HG03571 (cell line): ENCODE measurements at regions not wholly inside any gene's neighbourhood (a gene's known extent, or its start where the extent isn't known, plus 50 kb on each side); places are given as distances from the start of the nearest gene placed in this dataset.

Source experiments
- ATAC-seq: cut with Tn5 transposase; IDR thresholded peaks from one replicate; pipeline ENCODE4 v1.9.1; 2021; ENCODE audit not compliant: unreplicated experiment

DNA sequence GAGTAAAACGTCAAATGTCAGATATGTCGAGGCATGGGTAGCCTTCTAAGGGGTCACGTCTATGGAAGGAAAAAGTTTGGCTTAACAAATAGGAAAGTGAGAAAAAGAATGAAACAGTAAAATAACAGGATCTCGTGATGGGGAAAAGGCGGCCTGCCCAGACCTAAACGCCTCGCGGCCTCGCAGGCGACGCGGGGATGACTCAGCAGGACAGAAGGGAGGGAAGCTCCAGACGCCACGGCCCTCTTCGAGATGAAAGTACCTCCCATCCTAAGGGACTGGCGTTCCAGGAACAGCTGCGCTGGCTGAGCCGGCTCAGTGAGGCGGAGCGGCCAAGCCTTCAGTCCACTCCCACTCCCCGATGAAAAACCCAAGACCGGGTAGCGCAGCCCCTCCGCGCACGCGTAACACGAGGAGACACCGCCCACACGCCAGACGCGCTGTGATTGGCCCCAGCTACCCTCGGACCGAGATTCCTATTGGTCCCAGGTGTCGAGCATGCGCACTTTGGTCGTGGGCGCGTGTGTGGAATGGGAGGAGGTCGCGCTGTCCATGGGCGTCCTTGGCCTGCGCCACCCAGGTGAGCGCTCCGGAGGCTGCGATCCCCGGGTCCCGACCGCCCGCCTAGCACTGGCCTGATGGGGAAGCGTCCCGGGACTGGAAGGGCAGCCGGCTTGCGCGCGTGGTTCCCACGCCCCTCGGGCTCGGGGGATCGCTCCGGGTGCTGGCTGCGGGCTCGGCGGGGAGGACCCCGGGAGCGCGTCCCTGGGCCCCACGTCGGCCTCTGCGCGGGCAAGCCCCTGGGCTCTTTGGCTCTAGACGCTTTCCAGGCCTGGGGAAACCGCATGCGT, 588.5 kb downstream of the MTRR start:
- peak; percentile 95 for ATAC-seq

DNA sequence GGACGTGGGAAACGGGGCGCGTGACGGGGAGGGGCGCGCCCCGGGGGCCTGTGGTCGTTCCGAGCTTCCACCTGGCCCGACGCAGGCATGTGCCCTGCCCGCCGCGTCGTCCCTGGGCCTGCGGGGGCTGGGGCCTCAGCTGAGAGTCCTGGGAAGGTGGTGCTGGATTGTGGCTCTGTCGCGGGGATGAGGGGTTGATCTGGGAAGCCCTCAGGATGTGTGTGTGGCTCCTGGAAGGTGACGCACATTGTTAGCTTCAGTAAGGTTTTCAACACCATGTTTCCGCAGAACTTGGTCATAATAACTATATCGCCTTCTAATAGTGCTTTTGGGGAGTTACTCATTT, 589.1 kb downstream of the MTRR start:
- ATAC-seq = peak; percentile 20

DNA sequence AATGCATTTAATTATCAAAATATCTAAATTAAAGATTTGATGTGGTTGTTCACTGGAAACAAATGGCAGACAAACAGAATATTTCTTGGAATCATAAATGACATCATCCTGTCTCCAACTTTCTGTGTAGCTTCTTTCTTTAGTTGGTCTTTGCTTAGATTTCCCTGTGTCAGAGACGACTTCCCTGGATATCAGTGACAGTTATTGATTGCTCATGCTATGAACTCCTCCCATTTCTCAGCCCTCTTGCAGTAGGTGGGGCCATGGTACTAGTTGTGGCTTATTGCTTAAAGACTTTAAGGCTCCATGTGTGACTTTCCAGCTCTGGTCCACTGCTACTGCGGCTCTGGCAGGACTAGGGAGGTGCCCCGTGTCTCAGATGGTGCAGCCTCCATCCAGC, 592.6 kb downstream of the MTRR start:
- ATAC-seq = no peak

DNA sequence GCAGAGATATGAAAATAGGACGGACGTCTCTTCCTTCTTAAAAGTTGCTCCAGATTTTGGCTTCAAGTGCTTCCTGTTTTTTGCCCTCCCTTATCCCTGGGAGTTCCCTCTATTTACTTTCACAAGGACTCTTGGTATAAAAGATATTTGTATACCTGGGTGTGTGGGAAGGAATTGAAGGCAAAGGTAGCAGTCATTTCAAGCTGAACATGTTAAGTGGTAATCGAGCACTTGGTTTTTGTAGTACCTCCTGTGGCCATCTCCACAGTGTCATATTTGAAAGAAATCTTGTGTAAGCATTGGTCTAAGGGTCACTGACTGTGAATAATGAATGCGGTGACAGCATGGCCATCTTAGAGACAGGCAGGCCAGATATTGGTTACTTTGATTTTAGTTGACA, 593.6 kb downstream of the MTRR start:
- ATAC-seq = no peak

DNA sequence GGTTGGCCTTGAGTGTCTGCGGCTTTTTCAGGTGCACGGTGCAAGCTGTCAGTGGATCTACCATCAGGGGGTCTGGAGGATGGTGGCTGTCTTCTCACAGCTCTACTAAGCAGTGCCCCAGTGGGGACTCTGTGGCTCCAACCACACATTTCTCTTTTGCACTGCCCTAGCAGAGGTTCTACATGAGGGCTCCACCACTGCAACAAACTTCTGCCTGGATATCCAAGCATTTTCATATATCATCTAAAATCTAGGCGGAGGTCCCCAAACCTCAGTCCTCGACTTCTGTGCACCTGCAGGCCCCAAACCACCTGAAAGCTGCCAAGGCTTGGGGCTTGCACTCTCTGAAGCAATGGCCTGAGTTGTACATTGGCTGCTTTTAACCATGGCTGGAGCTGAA, 601.5 kb downstream of the MTRR start:
- ATAC-seq = no peak

DNA sequence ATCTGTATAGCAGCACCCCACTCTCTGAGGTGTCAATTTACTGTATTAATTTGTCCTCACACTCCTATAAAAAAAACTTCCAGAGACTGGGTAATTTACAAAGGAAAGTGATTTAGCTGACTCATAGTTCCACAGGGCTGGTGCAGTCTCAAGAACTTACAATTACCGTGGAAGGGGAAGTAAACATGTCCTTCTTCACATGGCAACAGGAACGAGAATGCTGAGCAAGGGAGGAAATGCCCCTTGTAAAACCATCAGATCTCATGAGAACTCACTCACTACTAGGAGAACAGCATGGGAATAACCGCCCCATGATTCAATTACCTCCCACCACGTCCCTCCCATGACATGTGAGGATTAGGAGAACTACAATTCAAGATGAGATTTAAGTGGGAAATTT, 602.6 kb downstream of the MTRR start:
- no peak for ATAC-seq

DNA sequence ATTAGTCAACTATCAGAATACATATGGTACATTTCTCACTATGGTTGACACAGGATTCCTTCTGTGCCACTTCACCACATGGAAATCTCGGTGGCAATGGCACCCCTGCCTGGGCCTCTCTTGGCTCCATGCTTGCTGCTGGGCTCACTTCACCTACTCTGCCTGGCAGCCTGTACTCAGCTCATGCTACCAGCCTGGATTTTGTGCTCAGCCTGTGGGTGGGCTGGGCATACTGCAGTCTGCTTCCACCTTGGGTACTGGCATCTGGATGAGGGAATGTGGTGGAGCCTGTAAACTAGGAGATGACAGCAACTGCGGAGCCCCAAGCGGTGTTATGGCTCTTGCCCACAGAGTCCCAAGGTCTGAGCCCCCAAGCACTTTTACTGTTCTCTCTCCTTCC, 604.1 kb downstream of the MTRR start:
- ATAC-seq = no peak

DNA sequence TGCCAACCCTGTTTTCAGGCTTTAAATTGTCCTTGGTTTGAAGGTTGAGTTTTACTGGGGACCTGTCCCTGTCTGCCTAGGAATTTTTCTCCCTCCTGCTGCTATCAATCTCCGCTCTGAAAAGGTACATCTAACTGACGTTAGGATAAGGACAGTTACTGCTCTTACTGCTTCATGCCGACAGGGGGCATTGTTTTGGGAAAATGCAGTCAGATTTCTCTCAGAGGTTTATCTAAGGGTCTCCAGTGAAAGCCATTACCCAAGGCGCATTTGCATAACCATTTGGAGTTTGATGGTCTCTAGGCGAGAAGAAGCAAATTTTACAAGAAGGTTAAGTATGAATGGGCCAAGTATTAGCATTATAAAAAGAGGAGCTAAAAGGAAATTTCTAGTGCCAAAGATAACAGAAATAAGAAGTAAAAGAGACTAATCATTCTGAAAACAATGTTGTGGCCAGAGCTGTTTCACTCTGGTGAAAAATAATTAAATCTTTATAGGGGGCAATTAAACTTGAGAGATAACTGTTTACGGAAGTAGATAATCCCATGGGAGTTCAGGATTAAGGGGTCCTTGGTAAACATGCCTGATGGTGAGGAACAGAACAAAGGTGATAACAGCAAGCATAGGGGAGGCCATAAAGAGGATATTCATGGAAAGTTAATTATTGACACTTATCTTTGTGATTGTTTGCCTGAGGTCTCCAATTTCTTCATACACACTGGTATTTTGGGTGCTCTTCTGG, 605.0 kb downstream of the MTRR start:
- ATAC-seq = no peak

DNA sequence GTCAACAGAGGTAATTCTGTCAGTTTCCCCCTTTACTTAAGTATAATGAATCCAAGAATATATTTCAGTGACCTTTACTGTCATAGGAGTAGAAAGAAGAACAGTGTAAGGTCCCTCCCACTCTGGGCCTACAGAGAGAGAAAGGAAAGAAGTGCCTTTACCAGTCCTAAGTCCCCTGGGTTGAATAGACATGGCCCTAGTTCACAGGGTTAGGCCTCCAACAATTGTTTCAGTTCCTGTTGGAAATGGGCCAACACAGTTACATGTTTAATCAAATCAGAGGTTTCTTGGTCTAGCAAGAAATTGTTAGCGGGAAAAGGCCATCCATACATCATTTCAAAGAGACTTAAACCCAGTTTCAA, 605.6 kb downstream of the MTRR start:
- no peak for ATAC-seq

DNA sequence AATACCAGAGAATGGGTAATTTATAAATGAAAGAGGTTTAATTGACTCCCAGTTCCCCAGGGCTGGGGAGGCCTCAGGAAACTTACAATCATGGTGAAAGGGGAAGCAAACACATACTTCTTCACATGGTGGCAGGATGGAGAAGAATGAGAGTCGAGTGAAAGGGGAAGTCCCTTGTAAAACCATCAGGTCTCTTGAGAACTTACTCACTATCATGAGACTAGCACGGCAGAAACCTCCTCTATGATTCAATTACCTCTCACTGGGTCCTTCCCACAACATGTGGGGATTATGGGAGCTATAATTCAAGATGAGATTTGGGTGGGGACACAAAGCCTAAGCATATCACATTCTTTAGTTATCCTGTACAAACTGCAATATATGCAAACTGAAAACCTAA, 609.4 kb downstream of the MTRR start:
- no peak for ATAC-seq

DNA sequence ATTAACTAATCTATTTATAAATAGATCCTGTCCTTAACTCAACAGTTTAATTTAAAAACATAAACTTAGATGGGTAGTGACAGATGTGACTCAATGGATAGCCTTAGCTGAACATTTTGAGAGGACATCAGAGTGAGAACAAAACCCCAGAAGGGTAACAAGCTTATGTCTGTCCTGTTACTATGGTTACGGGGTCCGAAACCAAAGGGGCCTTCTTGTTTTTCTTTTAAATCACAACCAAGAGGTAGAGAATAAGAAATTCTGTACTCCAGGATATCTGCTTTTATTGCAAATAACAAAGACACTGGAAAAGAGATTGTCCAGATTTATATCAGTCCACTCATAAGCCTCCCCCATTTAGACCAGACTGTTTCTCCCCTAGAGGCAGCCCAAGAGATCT, 612.1 kb downstream of the MTRR start:
- ATAC-seq = no peak

DNA sequence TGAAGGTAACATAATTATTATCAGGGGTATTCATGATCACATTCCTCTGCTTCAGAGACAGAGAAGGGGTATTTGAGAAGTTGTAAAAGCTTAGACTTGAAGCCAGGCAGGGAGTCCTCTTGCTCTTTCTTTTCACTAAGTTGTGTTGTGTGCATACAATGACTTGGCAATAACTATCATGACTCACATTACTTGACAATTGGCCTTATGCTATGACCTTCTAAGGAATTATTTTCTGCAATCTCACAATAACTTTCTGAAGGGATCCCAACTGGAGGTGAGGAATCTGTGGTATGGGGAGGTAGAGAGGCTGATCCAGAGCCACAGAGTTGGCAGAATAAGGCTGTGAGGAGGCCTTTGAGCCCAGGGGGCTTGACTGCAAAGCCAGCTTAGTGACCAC, 622.3 kb downstream of the MTRR start:
- no peak for ATAC-seq

DNA sequence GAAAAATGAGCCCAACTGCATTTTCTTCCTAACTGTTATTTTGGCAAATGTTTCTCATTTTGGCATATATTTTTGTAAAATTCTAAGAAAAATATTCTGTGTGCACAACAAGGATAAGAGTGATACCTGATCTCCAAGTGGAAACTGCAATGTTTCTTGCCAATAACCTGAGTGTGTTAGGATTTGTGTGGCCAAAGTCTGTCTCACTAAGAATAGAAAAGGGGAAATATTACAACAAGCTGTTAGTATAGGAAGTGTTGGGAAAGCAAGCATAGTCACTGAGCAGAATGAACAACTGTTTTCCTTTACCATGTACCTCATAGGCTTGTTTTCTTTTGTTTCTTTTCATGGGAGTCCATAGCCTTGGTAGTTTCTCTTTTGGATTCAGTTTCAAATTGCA, 624.2 kb downstream of the MTRR start:
- ATAC-seq = no peak

DNA sequence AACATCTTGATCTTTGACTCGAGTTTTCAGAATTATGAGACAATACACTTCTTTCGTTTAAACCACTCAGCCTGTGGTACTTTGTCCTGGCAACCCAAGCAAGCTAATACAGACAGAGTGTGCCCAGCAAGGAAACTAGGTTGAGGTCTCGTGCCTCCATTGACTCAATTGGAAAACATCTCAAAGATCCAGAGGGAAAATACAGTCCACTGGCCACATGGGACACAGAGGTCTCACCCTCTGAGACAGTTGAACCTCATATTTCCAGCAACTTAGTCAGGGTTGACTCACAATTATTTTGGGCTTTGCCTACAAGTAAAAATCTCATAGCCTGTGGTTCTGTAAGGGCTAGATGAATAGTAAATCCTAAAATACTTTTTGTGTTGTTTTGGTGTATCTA, 631.5 kb downstream of the MTRR start:
- ATAC-seq = no peak

DNA sequence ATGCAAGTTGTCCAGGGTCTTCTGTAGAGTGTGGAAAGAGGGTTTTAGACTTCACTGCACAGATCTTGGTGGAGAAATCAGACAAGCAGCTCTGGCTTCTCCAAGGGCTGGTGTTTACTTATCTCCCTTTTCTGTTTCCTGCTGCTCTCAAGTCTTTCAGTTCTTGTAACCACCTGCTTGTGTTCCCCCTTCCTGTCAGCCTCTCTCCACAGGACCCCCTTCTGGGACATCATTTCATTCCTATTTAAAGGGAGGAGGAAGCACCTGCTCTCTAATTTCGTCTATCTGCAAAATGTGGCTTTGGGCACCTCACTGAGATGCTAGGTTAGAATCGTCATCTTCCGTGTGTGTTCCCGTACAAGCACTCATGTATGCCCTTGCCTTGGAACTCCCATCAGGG, 636.2 kb downstream of the MTRR start:
- no peak for ATAC-seq

DNA sequence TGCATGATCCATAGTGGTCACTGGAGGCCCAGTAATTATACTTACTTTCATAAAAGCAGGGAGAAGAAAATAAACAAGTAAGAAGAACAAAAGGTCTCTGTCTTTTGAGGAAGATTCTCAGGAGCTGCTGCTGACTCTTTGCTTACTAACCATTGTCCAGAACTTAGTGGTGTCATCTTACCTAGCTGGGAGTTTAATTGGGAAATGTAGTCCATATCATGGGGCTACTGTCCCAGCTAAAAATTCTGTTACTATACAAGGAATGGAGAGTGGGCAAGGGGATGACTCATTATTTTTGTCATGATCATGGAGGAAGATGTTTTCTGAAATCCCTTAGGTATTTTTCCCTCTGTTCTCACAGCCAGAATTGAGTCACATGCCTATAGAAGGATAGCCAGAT, 639.3 kb downstream of the MTRR start:
- no peak for ATAC-seq

DNA sequence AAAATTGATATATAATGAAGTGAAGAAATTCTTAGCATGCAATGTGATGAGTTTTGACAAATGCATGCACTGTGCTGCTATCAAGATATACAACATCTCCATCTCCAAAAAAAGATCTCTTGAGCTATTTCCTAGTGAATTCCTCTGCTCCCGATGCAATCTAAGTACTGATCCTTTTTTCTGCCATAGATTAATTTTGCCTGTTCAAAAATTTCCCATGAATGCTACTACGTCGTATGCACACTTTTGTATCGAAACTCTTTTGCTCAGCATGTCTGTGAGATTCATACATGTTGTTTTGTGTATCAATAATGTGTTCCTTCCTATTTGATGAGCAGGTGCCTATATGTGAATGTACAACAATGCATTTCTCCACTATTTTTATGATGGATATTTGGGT, 647.4 kb downstream of the MTRR start:
- ATAC-seq = no peak

DNA sequence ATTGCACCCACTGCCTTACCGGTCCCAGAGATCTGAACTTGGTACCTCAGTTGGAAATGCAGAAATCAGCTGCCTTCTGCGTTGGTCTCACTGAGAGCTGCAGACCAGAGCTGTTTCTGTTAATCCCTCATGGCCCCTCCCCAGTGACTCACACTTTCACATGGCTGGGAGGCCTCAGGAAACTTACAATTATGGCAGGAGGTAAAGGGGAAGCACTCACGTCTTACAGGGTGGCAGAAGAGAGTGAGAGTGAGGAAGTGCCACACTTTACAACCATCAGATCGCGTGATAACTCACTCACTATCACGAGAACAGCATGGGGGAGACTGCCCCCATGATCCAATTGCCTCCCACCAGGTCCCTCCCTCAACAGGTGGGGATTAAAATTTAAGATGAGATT, 648.5 kb downstream of the MTRR start:
- no peak for ATAC-seq

DNA sequence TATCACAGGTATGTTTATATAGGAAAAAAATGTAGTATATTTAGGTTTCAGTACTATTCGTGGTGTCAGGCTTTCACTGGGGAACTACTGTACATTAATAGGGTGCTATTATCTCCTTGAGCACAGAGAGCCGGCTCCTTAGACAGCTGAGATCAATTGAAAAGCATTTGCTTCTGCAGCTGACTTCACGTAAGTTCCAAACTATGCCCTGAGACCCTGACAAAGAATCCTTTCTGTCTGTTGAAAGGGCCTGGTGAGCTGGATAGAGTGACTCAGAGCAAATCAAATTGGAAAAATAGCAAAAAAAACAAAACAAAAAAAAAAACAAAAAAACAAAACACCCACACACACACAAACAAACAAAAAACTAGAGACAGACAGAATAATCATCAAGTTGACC, 652.0 kb downstream of the MTRR start:
- ATAC-seq = no peak

DNA sequence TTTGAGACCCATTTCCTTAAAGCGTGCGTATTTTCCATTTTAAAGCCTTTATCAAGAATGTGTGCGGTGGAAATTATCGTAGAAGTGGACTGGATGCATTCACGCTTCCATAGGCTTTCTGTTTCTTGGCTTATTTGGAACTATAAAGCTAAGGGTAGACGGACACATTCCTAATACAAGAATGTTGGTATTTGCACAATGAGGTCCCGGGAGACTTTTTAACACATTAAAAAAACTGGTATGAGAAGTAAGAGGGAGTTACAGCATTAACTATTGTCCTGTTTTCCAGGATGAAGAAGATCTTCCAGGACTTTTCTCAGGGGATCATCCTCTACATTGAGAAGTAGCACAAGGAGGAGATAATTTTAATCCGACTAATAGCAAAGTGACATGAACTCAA, 653.0 kb downstream of the MTRR start:
- ATAC-seq = no peak

DNA sequence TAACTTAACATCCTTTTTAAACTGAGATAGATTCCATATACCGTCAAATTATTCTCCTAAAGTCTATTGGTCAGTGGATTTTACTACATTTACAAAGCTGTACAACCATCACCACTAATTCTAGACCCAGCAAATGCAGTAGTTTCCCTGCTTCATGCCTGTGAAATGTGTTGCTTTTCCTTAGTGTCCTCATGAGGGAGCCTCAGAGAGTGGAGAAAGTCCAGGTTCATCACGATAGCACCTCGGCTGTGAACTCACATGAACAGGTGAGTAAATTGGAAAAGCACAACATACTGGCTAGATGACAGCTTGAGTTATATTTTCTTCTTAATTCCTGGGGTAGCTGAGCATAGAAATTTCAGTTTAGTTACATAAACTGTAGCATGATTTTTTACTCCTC, 653.7 kb downstream of the MTRR start:
- ATAC-seq = no peak

DNA sequence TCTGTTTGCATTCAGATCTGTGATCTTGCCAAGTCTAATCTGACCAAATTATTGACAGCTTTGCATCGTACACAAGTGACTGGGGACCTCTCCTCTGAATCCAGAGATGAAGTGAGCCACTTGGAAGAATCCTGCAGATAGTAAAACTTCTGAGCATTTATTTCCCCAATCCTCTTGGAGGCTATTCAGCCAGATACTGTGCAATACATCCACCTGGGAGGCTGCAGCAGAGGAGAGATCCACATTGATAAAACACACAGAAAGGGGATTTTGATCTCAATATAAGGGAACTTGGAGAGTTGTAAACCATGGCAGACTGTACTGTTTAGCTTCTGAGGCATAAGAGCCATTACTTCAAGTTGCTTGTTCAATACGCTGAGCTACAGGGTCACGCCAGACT, 654.6 kb downstream of the MTRR start:
- ATAC-seq = no peak

DNA sequence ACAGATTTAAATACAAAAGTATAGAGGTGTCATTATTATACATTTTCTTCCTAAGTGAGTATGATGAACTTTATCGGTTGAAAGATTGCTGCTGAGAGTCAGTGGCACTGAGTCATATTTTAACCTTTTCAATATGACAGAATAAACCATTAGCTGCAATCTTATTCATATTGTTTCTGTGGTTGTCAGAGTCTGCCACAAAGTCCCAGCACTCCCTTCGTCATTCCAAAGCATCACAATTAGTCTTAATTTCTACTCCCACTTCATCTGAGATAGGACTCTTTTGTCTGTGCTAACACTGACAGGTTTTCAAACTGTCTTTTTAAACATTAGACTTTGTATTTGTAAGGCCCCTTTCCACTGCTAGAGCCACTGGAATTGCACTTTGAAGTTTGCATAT, 656.9 kb downstream of the MTRR start:
- ATAC-seq = no peak
